HG02840 (cell line): ENCODE measurements at regions not wholly inside any gene's neighbourhood (a gene's known extent, or its start where the extent isn't known, plus 50 kb on each side); places are given as distances from the start of the nearest gene placed in this dataset.

ENCODE experiments used
- ATAC-seq: cut with Tn5 transposase; IDR thresholded peaks from one replicate; pipeline ENCODE4 v1.9.1; 2021; ENCODE audit warnings: mild to moderate bottlenecking, moderate library complexity, moderate number of reproducible peaks; ENCODE audit not compliant: unreplicated experiment, low FRiP score

DNA sequence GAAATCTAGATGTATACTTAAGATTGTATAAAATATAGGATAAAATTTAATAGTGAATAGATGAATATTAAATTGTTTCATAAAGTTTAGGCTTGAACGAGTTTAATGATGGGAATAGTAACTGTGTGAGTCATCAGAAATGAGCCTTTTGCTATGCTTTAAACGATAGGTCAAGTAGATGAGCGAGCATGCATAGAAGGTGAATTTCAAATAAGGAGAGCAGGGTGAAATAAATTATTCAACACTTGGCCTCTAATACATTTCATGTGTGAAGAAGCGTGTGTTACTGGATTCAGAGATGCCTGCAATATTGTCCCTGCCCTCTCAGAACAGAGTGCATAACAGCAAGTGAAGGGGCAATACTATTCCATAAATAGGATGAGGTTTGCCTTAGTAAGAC lies 74.4 kb upstream of the EYA4 start:
- no peak for ATAC-seq

DNA sequence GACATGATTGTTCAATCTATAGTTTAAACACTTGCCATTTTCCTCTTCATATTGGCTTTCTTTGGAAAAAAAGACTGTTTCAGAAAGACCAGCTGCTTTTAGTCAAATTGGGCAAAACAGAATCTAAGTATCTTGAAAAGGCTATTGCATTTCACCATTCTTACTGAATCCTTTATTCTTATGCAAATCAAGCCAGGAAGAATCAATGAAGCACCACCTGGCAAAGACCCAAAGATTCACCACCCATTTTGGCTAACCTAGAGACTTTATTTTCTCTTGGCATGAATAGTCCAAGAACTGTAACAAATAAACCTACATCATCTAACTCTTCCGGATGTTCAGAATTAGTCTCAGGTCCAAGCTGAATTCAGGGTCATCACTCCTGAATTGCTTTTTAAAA lies 71.3 kb upstream of the EYA4 start:
- no peak for ATAC-seq

DNA sequence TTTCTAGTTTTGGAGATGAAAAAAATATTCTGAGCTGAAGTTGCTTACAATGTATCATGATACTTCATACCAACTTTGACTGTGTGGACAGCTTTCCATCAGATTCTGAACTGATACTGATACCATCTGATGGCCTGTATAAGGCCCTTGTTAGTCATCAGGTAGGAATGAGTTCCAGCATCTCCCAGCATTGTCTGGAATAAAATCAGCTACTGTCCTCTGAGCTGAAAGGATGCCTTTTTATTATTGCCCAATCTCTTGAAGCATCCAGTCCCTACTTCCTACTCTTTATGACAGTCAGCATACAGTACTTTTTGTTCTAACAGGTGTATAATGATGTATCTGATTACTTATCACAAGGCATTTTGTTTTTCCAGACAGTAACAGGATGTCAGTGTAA lies 70.6 kb upstream of the EYA4 start:
- ATAC-seq, result no peak

DNA sequence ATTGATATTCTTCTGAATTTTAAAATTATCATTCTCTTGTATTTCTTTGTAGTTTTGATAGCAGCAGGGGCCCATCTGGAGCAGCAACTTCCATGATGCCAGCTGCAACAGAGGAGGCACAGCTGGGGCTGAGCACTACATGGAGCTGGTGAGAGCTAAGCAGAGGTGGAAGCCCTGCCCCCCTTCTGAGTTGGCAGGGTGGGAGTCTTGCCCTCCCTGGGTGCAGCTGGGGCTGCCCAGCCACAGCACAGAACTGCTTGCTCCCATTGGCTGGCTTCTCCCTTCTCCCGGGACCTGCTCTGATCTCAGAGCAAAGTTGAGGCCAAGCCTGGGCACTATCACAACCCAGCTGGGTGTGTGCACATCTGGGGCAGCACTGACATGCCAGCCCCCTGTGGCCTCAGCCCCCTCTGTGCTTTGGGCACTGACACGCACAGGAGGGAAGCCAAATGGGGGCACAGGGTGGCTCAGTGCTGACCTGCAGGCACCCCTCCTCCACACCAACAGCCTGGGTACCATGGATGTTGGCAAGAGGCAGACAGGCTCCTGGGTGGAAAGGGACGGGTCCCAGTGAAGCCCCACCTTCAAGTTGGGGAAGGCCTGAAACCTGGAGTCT lies 69.1 kb upstream of the EYA4 start:
- no peak for ATAC-seq

DNA sequence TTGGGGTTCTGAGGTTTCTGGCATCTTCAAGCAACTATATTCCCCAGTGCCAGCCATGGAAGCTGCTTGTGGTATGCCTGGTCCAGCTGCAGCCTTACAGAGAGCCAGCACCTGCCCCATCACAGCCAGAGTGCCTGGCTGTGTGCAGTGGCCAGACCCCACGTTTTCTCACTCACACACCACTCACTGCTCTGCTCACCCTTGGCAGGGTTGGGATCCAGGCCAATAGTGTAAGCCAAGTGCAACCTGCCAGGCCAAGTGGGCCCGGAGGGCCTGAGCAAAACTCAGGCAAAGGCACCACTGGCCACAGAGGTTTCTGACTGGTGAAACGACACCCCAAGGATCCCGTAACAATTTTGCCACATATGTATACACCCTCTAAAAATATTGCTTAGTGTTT lies 67.9 kb upstream of the EYA4 start:
- ATAC-seq, result no peak

DNA sequence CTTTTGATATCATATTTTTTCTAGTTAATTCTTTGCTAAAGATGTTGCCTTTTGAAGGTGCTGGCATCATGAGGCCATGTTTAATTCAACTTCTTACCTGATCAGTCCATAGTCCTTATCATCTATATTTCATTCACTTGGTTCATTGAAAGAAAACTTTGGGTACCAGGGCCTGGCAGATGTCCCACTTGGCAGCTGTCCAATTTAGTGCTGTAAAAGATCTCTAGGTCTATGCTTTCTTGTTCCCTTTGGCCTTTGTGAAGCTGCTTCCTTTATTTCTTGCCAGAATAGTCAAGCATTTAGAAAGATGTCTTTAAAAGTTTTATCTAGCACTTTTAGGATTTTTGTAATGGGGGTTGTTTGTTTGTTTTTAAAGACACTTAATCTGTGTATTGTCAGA lies 61.7 kb upstream of the EYA4 start:
- no peak for ATAC-seq

DNA sequence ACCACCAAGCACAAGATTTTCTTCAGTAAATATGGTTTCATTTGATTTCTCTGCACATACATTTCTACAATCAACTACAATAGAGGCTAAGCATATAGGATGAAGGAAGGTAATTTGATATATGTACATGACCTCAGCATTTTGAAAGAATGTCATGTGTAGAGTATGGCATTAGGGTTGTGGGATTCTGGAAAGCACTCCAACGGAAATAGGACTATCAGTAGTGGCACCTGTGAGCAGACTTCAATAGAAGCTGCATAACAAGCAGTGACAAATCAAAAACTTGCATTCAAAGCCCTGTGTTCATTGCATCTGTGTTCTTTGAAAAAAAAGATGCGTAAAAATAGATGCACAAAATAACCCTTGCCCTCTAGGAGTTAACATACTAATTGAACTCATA lies 57.5 kb upstream of the EYA4 start:
- ATAC-seq, result no peak

DNA sequence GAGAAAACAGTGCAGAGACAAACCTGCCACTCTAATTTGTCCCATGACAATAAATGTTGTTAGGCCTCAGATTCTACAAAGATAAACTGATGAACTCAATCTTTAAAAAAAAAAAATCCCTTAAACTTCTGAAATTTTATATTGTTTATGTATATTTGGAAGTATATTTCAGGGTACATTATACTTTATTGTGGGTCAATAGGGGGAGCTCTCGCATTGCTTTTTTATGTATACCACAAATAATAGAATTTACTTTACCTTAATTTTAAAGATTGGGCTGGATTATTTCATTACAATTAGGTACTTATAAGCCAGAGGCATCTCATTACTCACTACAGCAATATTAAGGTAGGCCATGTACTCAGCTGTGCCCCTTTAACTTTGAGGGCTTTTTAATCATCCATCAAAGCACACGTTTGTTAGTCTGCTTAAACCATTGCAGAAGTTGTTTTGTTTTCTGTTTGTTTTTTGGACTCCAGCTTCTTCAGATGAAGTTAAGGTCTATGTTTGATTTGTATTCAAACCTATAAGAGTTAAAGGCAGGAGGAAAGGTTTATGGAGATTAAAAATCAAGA lies 56.3 kb upstream of the EYA4 start:
- ATAC-seq, result no peak

DNA sequence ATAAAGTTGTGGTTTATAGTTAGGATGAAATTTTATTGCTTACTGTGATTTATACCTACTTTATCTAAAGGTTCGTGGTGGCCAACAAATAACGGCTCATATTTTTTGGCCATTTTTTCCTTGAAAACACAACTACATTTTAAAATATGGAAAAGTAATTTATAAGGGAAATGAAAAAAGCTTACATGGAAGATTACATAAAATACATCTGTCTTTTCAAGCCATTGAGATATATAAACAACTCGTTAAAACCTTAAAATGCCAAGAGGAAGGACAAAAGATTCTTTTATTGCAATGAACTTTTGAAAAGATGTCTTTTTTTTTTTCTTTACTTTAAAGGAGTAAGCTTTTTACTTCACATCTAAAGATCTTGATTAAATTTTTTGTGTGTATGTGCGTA lies 55.4 kb upstream of the EYA4 start:
- no peak for ATAC-seq

DNA sequence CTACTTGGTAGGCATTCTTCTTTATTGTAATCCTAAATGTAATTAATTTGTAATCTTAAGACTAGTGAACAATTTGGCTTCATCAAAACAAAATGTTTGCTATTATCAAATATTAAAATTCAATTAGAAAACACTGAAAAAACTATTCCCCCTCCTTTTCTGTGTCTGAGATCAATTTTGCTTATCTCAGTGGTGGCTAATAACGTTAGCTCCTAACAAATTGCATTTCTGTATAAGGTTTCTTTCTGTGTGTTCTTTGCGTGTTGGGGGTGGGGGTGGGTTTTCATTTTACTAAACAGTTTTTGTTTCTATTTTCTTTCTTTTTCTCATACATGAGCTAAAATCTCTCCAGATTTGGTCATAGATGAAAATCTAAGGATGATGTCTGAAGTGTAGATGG lies 54.0 kb upstream of the EYA4 start:
- ATAC-seq, result no peak

DNA sequence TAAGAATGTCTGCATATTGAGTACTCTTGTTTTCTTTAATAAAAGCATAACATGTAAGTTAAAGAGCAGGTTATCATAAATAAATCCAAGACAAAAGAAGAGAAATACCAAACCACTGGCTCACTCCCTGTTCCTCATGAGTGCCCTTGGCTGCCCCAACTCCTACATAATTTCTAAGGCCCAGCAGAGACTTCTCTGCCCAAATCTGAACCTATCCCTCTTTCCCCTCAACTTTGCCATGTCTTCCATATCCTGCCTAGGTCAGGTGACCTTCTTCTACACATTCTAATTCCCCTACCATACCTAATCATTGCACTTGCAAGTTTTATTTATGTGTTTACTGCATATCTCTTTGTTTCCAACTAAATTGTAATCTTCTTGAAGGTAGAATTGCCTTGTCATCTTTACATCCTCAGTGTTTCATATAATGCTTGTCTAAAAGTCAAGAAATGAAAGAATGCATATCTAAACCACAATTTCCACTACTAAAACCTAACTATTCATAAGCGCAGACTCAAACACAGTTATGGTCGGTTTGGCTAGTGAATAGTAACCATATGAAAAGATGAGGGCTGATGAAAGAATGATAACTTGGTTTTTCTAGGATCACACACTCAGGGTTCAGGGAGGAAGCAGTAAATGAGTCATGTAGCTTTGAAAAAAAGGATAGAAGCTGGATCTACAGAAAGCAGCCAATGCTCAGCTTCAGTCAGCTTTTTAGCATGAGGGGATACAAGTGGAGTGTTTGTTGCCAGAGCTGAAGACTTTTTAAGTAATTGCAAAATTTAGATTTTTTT lies 53.3 kb upstream of the EYA4 start:
- ATAC-seq, result no peak

DNA sequence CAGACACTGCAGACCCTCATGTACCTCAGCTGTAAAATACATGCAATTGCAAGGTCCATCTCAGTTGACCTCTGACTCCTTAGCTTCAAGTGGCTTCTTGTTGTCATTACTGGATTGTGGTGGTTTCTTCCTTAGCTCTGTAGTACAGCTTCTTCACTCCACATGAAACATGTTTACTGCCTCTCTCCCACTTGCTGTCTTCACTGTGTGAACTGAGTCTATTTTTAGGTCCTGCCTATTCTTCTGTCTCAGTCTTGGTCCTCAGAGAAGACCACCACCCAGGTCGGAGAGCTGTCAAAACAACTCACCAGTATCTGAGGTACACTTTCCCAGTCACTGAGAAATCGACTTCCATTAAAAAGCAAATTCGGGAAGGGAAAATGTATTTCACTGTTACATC lies 50.2 kb upstream of the EYA4 start:
- no peak for ATAC-seq

DNA sequence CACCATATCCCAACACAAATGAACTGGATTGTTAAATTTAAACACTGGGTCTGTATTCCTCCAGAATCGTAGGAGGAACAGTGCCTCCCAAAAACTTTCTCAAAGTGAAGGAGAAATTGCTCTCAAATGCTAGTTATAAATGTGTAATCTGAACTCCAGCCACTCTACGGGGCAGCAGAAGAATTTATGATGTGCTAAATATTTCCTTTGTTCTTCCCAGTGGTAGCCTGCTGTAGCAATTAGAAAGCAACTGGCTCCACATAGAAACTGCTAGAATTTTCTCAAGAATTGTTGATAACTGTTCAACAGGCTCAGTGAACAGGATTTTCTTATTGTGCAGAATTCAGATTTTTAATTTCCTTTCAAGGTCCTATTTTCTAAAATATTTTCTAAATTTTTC lies 49.8 kb upstream of the EYA4 start:
- no peak for ATAC-seq
